ENCODE measurements at regions not wholly inside any gene's neighbourhood (a gene's known extent, or its start where the extent isn't known, plus 50 kb on each side); places are given as distances from the start of the nearest gene placed in this dataset.

GRCh38 chr3:168295027-168295426 is 199.3 kb upstream of the GOLIM4 start:
- intact Hi-C loops (cut with DNase I) = no loop called here
- Histone ChIP-seq H3K27ac (no peak overlapping the region), H3K4me1 (replicated peaks in 1 of 2) (no peaks in the 10 kb centered on the region), H3K27me3 (no peaks in the 10 kb centered on the region), H3K4me3 (no peak overlapping the region), H3K9me3 (replicated peaks in 1 of 3) (no peaks in the 10 kb centered on the region), H3K36me3 (replicated peaks in 1 of 2) (no peaks in the 10 kb centered on the region)
- no peak for DNase-seq
- no peak for TF ChIP-seq POLR2A (IDR thresholded peaks at IDR 0.05)
- no peak for TF ChIP-seq CTCF (IDR thresholded peaks at IDR 0.05)
- WGBS, 4 donors = 56 to 71% (median 69%) methylated on average over 1 of the region's 1 CpG

GRCh38 chr3:168292296-168292695 is 196.6 kb upstream of the GOLIM4 start:
- Histone ChIP-seq H3K27me3 (no peaks in the 10 kb centered on the region), H3K4me1 (replicated peaks in 1 of 2) (no peaks in the 10 kb centered on the region), H3K27ac (no peak overlapping the region), H3K9me3 (replicated peaks in 1 of 3) (no peaks in the 10 kb centered on the region), H3K36me3 (replicated peaks in 1 of 2) (no peaks in the 10 kb centered on the region), H3K4me3 (no peak overlapping the region)
- no peak for TF ChIP-seq POLR2A (IDR thresholded peaks at IDR 0.05)
- TF ChIP-seq CTCF (IDR thresholded peaks at IDR 0.05) = no peak
- no peak for DNase-seq
- intact Hi-C loops (cut with DNase I) = no loop called here

GRCh38 chr3:168289471-168290008 is 193.8 kb upstream of the GOLIM4 start:
- 57 to 71% (median 64%) methylated on average over 4 of the region's 4 CpGs for WGBS, 4 donors

GRCh38 chr3:168288511-168289401 is 193.0 kb upstream of the GOLIM4 start:
- H3K27ac ChIP-seq = no peak overlapping the region
- TF ChIP-seq POLR2A (IDR thresholded peaks at IDR 0.05) = no peak
- no peak for TF ChIP-seq CTCF (IDR thresholded peaks at IDR 0.05)
- 60 to 68% (median 63%) methylated on average over 5 of the region's 5 CpGs for WGBS, 4 donors
- H3K36me3 ChIP-seq (replicated peaks in 1 of 2) = no peaks in the 10 kb centered on the region
- no peaks in the 10 kb centered on the region for H3K9me3 ChIP-seq (replicated peaks in 1 of 3)
- DNase-seq = no peak
- no peaks in the 10 kb centered on the region for H3K27me3 ChIP-seq
- no peak overlapping the region for H3K4me3 ChIP-seq
- H3K4me1 ChIP-seq (replicated peaks in 1 of 2) = no peaks in the 10 kb centered on the region
- intact Hi-C loops (cut with DNase I) = no loop called here

More at GRCh38 chr3:168289471-168290008, 193.8 kb upstream of the GOLIM4 start:
- H3K4me3 ChIP-seq = no peak overlapping the region
- intact Hi-C loops (cut with DNase I) = no loop called here
- no peak for TF ChIP-seq CTCF (IDR thresholded peaks at IDR 0.05)
- TF ChIP-seq POLR2A (IDR thresholded peaks at IDR 0.05) = no peak
- H3K27me3 ChIP-seq = no peaks in the 10 kb centered on the region
- no peak overlapping the region for H3K27ac ChIP-seq
- H3K9me3 ChIP-seq (replicated peaks in 1 of 3) = no peaks in the 10 kb centered on the region
- no peaks in the 10 kb centered on the region for H3K4me1 ChIP-seq (replicated peaks in 1 of 2)
- no peaks in the 10 kb centered on the region for H3K36me3 ChIP-seq (replicated peaks in 1 of 2)
- no peak for DNase-seq

Measured in adrenal gland (tissue), 9 donors.